ENCODE measurements at regions not wholly inside any gene's neighbourhood (a gene's known extent, or its start where the extent isn't known, plus 50 kb on each side); places are given as distances from the start of the nearest gene placed in this dataset.

DNA sequence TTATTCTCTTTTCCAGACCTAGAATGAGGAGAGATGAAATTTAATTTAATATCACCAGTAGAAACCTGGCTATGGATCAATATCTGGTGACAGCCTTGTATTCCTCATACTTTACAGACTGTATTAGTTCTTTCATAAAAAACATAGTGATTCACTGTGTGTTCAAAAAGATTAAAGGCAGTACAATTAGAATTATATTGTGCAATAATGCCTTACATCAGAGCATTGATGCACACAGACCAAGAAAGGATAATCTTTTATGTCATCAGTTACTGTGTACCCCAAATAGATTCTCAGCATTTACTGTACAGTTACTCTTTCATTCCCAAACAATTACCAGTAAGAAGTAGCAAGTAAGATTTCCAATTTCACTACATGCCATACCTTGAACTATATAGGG lies 260.5 kb upstream of the ANXA10 start:
- TF ChIP-seq, protein P1, sequence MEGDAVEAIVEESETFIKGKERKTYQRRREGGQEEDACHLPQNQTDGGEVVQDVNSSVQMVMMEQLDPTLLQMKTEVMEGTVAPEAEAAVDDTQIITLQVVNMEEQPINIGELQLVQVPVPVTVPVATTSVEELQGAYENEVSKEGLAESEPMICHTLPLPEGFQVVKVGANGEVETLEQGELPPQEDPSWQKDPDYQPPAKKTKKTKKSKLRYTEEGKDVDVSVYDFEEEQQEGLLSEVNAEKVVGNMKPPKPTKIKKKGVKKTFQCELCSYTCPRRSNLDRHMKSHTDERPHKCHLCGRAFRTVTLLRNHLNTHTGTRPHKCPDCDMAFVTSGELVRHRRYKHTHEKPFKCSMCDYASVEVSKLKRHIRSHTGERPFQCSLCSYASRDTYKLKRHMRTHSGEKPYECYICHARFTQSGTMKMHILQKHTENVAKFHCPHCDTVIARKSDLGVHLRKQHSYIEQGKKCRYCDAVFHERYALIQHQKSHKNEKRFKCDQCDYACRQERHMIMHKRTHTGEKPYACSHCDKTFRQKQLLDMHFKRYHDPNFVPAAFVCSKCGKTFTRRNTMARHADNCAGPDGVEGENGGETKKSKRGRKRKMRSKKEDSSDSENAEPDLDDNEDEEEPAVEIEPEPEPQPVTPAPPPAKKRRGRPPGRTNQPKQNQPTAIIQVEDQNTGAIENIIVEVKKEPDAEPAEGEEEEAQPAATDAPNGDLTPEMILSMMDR (optimal IDR thresholded peaks at IDR 0.05 in 1 of 3, IDR thresholded peaks at IDR 0.05 in 1 of 3, conservative IDR thresholded peaks at IDR 0.05 in 1 of 3; ENCODE audit: extremely low read depth in 1 of 3, insufficient read depth in 2 of 3, low read length in 3 of 3), result no peak
- TF ChIP-seq EZH2 (IDR thresholded peaks at IDR 0.05; ENCODE audit: low read length), result no peak

Data from keratinocyte (primary cell).